ENCODE measurements at regions not wholly inside any gene's neighbourhood (a gene's known extent, or its start where the extent isn't known, plus 50 kb on each side); places are given as distances from the start of the nearest gene placed in this dataset.
A peak's percentile ranks its signal among the peaks of the same experiment; 100 is the strongest.
"Not testable (repeated sequence)": the region's sequence is repeated elsewhere in the genome, so short reads cannot be mapped to it uniquely, and the experiment has no call there.

DNA sequence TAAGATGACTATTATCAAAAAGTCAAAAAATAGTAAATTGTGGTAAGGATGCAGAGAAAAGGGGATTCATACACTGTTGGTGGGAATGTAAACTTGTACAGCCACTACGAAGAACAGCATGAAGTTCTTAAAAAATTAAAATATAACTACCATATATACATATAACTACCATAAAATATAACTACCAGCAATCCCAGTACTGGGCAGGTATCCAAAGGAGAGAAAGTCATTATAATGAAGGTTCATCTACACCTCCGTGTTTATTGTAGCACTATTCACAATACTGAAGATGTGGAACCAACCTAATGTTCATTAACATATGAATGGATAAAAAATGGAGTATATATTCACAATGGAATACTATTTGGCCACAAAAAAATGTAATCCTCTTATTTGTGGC is 360.9 kb upstream of the CT83 start:
- Histone ChIP-seq H3K36me3 (ENCODE audit: insufficient read depth) (no peaks in the 10 kb centered on the region), H3K4me1 (ENCODE audit: insufficient read depth) (no peaks in the 10 kb centered on the region), H3K4me3 (ENCODE audit: low read depth, low read length) (no peak overlapping the region), H3K27ac (ENCODE audit: low read depth) (no peak overlapping the region)
- WGBS, result 86% methylated on average over 2 of the region's 2 CpGs
- DNase-seq (ENCODE audit: extremely low spot score), result no peak

DNA sequence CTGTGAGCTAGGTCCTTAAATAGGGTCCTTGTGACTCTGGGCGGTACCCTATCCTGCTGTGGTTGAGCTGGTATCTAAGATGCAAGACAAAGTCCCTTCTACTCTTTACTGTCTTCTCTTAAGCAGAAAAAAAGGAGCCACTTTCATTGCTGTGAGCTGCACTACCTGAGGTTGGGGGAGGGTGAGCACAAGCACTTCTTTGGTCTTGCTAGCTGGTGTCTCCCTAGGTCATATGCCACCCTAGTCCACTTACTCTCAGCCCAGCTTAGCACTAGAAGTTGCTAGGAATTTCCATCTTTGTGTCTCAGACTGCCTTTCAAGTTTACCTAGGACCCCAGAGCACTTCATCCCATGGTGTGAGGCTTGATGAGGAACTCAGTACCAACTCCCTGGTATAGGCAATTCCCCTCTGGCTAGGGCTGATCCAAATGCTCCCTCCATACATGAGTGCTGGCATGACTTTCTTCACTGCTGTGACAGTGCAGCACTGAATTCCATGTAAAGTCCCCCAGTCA is 343.6 kb upstream of the CT83 start:
- Histone ChIP-seq H3K4me1 (ENCODE audit: insufficient read depth) (no peaks in the 10 kb centered on the region), H3K36me3 (ENCODE audit: insufficient read depth) (no peaks in the 10 kb centered on the region), H3K27ac (ENCODE audit: low read depth) (no peak overlapping the region), H3K4me3 (ENCODE audit: low read depth, low read length) (no peak overlapping the region)
- WGBS, result 96% methylated on average over 1 of the region's 1 CpG
- no peak for DNase-seq (ENCODE audit: extremely low spot score)

DNA sequence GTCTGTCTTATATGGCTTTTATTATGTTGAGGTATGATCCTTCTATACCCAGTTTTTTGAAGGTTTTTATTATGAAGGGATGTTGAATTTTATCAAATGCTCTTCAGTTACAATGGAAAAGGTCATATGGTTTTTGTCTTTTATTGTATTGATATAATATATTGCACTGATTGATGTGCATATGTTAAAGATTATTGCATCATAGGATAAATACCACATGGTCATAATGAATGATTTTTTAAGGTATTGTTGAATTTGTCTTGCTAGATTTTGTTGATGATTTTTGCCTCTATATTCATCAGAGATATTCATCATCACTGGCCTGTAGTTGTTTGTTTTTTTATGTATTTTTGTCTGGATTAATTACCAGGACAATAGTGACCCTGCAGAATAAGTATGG is 339.2 kb upstream of the CT83 start:
- Histone ChIP-seq H3K27ac (ENCODE audit: low read depth) (no peak overlapping the region), H3K4me1 (ENCODE audit: insufficient read depth) (no peaks in the 10 kb centered on the region), H3K36me3 (ENCODE audit: insufficient read depth) (no peaks in the 10 kb centered on the region), H3K4me3 (ENCODE audit: low read depth, low read length) (no peak overlapping the region)
- DNase-seq (ENCODE audit: extremely low spot score), result no peak

DNA sequence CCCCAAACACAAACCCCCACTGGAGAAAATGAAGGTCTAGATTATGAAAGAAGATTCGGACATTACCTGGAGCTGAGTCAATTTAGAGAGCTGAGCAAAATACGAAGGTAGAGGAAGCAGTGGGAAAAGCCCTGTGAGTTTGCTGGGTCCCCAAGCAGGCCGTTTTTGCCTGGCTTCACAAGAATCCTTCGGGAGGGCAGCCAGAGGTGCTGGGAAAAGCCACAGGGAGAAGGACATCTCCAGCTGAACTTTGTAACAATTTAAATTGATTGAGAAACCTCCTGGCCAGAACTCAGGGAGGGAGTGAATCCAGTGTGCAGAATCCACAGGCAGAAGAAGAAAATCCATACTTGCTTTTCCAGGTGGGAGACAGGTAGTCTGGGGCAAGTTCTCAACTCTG is 319.1 kb upstream of the CT83 start:
- Histone ChIP-seq H3K4me3 (ENCODE audit: low read depth, low read length) (no peak overlapping the region), H3K36me3 (ENCODE audit: insufficient read depth) (no peaks in the 10 kb centered on the region), H3K27ac (ENCODE audit: low read depth) (no peak overlapping the region), H3K4me1 (ENCODE audit: insufficient read depth) (no peaks in the 10 kb centered on the region)
- 70% methylated on average over 4 of the region's 4 CpGs for WGBS
- no peak for DNase-seq (ENCODE audit: extremely low spot score)

DNA sequence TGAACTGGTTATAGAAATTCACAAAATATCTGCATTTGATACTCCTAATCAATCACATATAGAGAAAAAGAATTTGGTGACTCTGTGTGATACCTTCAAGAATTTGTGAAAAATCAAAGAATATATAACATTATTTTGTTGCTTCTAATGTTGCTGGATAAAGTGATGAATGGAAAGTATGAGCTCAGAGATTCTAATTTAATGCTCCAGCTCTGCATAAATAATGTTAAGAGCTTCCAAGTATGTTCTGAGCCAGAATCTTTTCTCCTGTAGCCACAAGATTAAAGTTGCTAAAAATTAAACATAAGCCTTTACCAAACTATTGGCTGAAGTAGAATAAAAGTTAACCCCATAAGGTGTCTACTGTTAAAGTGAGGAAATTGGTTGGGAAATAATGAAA is 294.7 kb upstream of the CT83 start:
- no peaks in the 10 kb centered on the region for H3K4me1 ChIP-seq (ENCODE audit: insufficient read depth)
- no peak for DNase-seq (ENCODE audit: extremely low spot score)
- no peak overlapping the region for H3K27ac ChIP-seq (ENCODE audit: low read depth)
- H3K36me3 ChIP-seq (ENCODE audit: insufficient read depth), result no peaks in the 10 kb centered on the region
- H3K4me3 ChIP-seq (ENCODE audit: low read depth, low read length), result no peak overlapping the region

DNA sequence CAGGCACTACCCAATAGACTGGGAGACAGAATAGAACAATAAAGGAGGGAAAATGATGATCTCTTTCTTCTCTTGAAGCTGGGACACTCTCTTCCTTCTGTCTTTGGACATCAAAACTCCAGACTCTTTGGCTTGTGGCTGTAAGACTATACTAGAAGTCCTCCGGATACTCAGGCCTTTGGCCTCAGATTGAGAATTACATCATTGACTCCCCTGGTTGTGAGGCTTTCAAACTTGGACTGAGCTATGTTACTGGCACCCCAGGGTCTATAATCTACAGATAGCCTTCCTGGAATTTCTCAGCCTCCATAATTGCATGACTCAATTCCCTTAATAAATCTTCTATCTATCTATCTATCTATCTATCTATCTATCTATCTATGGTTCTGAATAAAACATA is 294.2 kb upstream of the CT83 start:
- DNase-seq (ENCODE audit: extremely low spot score), result peak; percentile 0
- Histone ChIP-seq H3K4me3 (ENCODE audit: low read depth, low read length) (no peak overlapping the region), H3K36me3 (ENCODE audit: insufficient read depth) (no peaks in the 10 kb centered on the region), H3K27ac (ENCODE audit: low read depth) (no peak overlapping the region), H3K4me1 (ENCODE audit: insufficient read depth) (no peaks in the 10 kb centered on the region)
- 36% methylated on average over 1 of the region's 1 CpG for WGBS

DNA sequence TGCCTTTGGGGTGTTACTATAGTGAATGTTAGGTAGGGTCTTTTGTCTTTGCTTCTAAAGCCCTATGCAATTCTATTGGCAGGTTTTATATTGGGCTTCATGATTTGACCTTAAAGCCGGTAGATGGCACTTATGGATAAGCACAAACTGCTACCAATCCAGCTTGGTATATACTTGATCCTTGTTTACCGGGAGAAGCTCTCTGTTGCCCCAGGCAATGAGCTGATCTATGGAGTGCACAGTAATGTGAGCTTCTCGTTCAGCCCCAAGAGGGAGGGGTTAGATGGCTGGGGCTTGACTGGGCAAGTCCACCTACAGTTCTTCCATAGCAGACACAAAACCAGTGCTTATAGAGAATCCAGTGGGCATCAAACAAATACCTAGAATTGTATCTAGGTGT is 287.2 kb upstream of the CT83 start:
- no peaks in the 10 kb centered on the region for H3K4me1 ChIP-seq (ENCODE audit: insufficient read depth)
- no peak overlapping the region for H3K4me3 ChIP-seq (ENCODE audit: low read depth, low read length)
- no peaks in the 10 kb centered on the region for H3K36me3 ChIP-seq (ENCODE audit: insufficient read depth)
- WGBS, result 71% methylated on average over 3 of the region's 3 CpGs
- peak; percentile 2 for DNase-seq (ENCODE audit: extremely low spot score)
- H3K27ac ChIP-seq (ENCODE audit: low read depth), result no peak overlapping the region

DNA sequence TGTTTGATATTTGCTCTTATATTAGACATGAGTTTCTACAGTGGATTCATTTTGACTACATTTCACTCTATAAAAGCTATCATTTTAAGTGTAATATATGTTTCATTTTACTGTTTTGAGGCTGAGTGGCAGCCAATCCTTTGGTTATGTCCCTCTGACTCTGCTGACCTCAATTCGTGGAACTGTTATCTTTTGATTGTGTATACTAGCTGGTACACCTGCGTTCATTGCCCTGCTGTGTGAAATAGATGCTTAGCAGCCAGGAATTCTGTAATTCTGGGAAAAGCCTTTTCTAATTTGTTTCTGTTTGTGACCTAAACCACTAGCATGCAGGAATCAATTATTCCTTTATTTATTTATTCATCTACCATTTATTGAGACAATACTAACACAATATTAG is 269.4 kb upstream of the CT83 start:
- 68% methylated on average over 2 of the region's 2 CpGs for WGBS
- DNase-seq (ENCODE audit: extremely low spot score), result no peak
- no peaks in the 10 kb centered on the region for H3K4me1 ChIP-seq (ENCODE audit: insufficient read depth)

DNA sequence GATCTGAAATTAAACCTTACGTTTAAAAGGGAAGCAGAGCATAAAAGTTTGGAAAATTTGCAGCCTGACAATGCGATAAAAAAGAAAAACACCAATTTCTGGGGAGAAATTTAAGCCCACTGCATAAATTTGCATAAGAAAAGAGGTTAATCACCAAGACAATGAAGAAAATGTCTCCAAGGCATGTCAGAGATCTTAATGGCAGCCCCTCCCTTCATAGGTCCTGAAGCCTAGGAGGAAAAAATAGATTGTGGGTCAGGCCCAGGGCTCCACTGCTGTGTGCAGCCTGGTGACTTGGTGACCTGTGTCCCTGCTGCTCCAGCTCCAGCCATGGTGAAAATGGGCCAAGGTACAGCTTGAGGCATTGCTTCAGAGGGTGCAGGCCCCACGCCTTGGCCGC is 264.0 kb upstream of the CT83 start:
- H3K36me3 ChIP-seq (ENCODE audit: insufficient read depth), result no peaks in the 10 kb centered on the region
- H3K4me1 ChIP-seq (ENCODE audit: insufficient read depth), result no peaks in the 10 kb centered on the region
- no peak overlapping the region for H3K4me3 ChIP-seq (ENCODE audit: low read depth, low read length)
- DNase-seq (ENCODE audit: extremely low spot score), result no peak
- H3K27ac ChIP-seq (ENCODE audit: low read depth), result no peak overlapping the region
- WGBS, result 88% methylated on average over 4 of the region's 4 CpGs

More for the DNA sequence above, 269.4 kb upstream of the CT83 start:
- no peak overlapping the region for H3K4me3 ChIP-seq (ENCODE audit: low read depth, low read length)
- no peaks in the 10 kb centered on the region for H3K36me3 ChIP-seq (ENCODE audit: insufficient read depth)
- no peak overlapping the region for H3K27ac ChIP-seq (ENCODE audit: low read depth)

DNA sequence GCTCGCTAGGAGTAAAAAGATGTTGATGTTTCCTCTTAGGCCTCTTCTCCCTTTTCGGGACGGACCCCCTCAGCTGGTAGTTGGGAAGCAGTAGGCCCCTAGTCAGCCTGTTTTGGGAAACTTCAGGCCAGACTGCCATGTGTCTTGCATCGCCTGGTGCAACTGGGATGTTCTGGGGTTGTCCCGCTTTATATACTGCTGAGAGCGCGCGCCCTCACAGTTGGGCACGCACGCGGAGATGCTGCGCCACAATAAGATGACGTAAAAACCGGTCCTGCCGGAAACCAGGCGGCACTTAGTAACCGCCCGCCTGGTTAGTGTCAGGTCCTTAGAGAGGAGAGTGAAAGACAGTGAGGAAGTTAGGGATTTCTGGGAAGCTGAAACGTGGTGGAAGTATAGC is 231.3 kb upstream of the CT83 start:
- Histone ChIP-seq H3K36me3 (ENCODE audit: insufficient read depth) (no peaks in the 10 kb centered on the region), H3K4me1 (ENCODE audit: insufficient read depth) (no peaks in the 10 kb centered on the region), H3K27ac (ENCODE audit: low read depth) (no peak overlapping the region), H3K4me3 (ENCODE audit: low read depth, low read length) (no peak overlapping the region)
- DNase-seq (ENCODE audit: extremely low spot score), result no peak
- WGBS, result 94% methylated on average over 19 of the region's 19 CpGs

DNA sequence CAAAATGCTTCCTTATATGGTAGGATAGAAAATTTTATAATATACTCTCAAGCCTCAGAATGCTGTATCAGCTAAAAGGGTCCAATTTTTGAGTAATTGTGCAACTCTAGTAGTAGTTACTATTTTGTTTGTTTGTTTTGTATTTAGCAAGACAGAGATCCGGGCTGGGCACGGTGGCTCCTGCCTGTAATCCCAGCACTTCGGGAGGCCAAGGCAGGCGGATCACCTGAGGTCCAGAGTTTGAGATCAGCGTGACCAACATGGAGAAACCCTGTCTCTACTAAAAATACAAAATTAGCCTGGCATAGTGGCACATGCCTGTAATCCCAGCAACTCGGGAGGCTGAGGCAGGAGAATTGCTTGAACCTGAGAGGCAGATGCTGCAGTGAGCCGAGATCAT is 216.8 kb upstream of the CT83 start:
- 74% methylated on average over 7 of the region's 7 CpGs for WGBS
- not testable (repeated sequence) for H3K4me1 ChIP-seq (ENCODE audit: insufficient read depth); H3K36me3 ChIP-seq (ENCODE audit: insufficient read depth); DNase-seq (ENCODE audit: extremely low spot score); H3K4me3 ChIP-seq (ENCODE audit: low read depth, low read length); H3K27ac ChIP-seq (ENCODE audit: low read depth)

DNA sequence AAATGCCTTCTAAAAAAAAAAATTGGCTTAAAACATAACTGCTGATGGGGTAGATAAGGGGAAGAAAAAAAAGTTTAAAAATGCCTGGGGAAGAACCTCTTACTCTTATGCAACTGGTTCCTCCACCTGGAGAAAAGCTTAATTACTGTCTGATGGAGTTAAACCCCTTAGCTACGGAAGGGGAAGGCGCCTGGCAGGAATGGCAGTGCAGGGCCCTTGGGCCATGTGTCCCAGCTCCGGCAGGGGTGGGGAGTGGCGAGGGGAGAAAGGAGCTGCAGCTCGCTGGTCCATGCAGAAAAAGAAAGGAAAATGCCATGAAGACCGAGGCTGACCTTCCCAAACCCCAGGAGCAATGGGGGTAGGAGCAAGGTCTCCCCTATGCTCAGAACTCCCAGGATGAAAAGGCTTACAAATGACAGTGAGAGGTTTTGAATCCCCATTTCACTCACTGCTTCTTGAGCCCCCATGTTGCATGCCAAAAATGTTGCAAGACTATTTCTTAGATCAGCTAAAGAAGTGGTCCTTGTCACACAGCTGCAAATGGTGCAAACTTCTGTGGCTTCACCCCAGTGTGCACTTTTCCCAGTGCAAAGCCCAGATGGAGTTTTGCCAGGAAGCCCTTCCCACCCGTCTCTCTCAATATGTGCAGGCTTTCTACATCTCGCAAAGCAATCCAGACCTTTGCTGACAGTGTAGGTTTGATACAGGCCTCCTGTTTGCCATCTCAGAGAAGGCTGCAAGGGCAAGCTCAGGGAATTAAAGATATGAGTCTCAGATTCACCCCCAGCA is 204.8 kb upstream of the CT83 start:
- no peaks in the 10 kb centered on the region for H3K36me3 ChIP-seq (ENCODE audit: insufficient read depth)
- no peak for DNase-seq (ENCODE audit: extremely low spot score)
- H3K27ac ChIP-seq (ENCODE audit: low read depth), result no peak overlapping the region
- H3K4me3 ChIP-seq (ENCODE audit: low read depth, low read length), result no peak overlapping the region
- H3K4me1 ChIP-seq (ENCODE audit: insufficient read depth), result no peaks in the 10 kb centered on the region
- WGBS, result 44% methylated on average over 8 of the region's 8 CpGs

DNA sequence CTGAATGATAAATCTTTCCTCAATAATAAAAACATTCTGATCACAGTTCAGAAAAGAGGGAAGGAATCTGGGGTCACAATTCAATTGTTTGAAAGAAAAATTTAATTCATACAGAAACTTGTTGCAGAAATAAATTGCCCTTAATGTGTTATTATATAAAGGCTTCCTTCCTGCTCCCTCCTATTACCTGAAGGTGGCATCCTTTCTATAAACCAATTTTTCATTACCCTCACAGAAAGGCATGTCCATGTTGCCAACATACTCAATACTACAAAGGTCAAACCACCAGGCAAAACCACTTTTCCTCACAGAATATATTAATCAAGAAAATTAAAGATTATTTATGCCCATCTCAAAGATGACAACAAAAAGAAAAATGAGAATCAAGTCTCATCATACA is 194.3 kb upstream of the CT83 start:
- no peak overlapping the region for H3K27ac ChIP-seq (ENCODE audit: low read depth)
- H3K36me3 ChIP-seq (ENCODE audit: insufficient read depth), result no peaks in the 10 kb centered on the region
- DNase-seq (ENCODE audit: extremely low spot score), result no peak
- no peaks in the 10 kb centered on the region for H3K4me1 ChIP-seq (ENCODE audit: insufficient read depth)
- no peak overlapping the region for H3K4me3 ChIP-seq (ENCODE audit: low read depth, low read length)

DNA sequence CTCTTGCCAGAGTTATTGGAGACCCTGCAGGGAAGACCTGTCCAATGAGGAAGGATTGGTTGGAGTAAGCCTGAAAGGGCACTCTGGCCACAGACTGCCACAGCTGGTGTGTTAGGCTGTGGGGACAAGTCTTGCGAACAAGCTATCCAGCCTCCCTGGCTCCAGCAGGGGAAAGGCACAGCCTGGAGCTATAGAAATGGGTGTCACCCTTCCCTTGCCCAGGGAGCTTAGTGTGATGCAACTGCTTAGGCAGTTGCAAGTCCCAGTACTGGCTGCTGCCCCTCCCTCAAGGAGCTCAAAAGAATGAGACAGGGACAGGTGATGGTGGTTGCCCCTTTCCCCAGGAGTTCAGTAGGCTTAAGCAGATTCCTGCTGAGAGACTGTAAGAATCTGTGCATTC is 165.7 kb upstream of the CT83 start:
- no peaks in the 10 kb centered on the region for H3K4me1 ChIP-seq (ENCODE audit: insufficient read depth)
- 100% methylated on average over 1 of the region's 1 CpG for whole genome bisulfite sequencing
- no peak overlapping the region for H3K27ac ChIP-seq (ENCODE audit: low read depth)
- no peaks in the 10 kb centered on the region for H3K36me3 ChIP-seq (ENCODE audit: insufficient read depth)
- no peak for DNase-seq (ENCODE audit: extremely low spot score)
- no peak overlapping the region for H3K4me3 ChIP-seq (ENCODE audit: low read depth, low read length)

DNA sequence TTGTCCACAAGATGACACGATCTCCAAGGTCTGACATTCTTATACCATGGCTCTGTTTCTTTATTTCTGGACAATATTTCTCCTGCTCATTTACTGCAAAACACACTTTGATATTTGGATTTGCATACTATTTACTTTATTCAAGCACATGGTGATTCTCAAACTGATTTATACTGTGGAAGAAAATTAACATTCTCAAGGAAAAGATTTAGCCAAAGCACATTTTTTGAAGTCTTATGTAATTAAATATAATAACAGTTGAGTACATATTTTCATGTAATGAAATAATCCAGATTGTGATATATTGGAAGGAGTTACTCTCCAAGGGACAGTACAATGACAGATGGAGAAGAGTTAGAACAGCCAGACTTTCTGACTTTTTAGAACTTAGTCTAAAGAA is 155.8 kb upstream of the CT83 start:
- Histone ChIP-seq H3K4me3 (ENCODE audit: low read depth, low read length) (no peak overlapping the region), H3K27ac (ENCODE audit: low read depth) (no peak overlapping the region), H3K4me1 (ENCODE audit: insufficient read depth) (no peaks in the 10 kb centered on the region), H3K36me3 (ENCODE audit: insufficient read depth) (no peaks in the 10 kb centered on the region)
- no peak for DNase-seq (ENCODE audit: extremely low spot score)
- 59% methylated on average over 1 of the region's 1 CpG for WGBS

Measured in urinary bladder (tissue), 3 donors.